Osteoblast (primary cell): ENCODE measurements at regions not wholly inside any gene's neighbourhood (a gene's known extent, or its start where the extent isn't known, plus 50 kb on each side); places are given as distances from the start of the nearest gene placed in this dataset.

Source experiments
- DNase-seq: peaks from one replicate; pipeline ENCODE4 v3.0.0; 2011; ENCODE audit warnings: low spot score, mixed read lengths; ENCODE audit not compliant: insufficient read length; ENCODE audit errors: missing footprints
- H2AFZ ChIP-seq: 2 replicates; pipeline ENCODE4 v1.6.0; 2011; ENCODE audit warnings: mild to moderate bottlenecking, low read length
- H3K27ac ChIP-seq: 2 replicates; pipeline ENCODE4 v1.5.1; 2011; ENCODE audit warnings: mild to moderate bottlenecking, low read depth, low read length, moderate library complexity
- H3K27me3 ChIP-seq: 2 replicates; pipeline ENCODE4 v1.6.0; 2012; ENCODE audit warnings: mild to moderate bottlenecking, control low read depth, inconsistent platforms, low read length, moderate library complexity; ENCODE audit not compliant: insufficient read depth
- H3K36me3 ChIP-seq: 2 replicates; pipeline ENCODE4 v1.5.1; 2011; ENCODE audit warnings: mild to moderate bottlenecking, low read length, control low read depth, moderate library complexity; ENCODE audit not compliant: insufficient read depth
- H3K4me1 ChIP-seq: 2 replicates; pipeline ENCODE4 v1.5.1; 2011; ENCODE audit warnings: mild to moderate bottlenecking, low read length, control low read depth, moderate library complexity; ENCODE audit not compliant: insufficient read depth
- H3K4me2 ChIP-seq: 2 replicates; pipeline ENCODE4 v1.6.0; 2011; ENCODE audit warnings: mild to moderate bottlenecking, low read length; ENCODE audit not compliant: insufficient read depth
- H3K4me3 ChIP-seq: fragments of 200-600 bp; sonication (generic); 3 replicates; pipeline ENCODE4 v1.5.1; 2012; ENCODE audit warnings: mild to moderate bottlenecking, low read length, inconsistent platforms; ENCODE audit not compliant: insufficient read depth
- H3K79me2 ChIP-seq: 2 replicates; pipeline ENCODE4 v1.6.0; 2012; ENCODE audit warnings: mild to moderate bottlenecking, low read length, control low read depth, inconsistent platforms; ENCODE audit not compliant: insufficient read depth
- H3K9me3 ChIP-seq: 2 replicates; pipeline ENCODE4 v1.5.1; 2011; ENCODE audit warnings: low read depth, low read length, control low read depth
- H4K20me1 ChIP-seq: 2 replicates; pipeline ENCODE4 v1.6.0; 2012; ENCODE audit warnings: mild to moderate bottlenecking, low read length, control low read depth; ENCODE audit not compliant: insufficient read depth
- CTCF ChIP-seq: IDR thresholded peaks from 2 replicates; pipeline ENCODE4 v1.5.1; 2011; ENCODE audit warnings: mild to moderate bottlenecking, low read depth, low read length, moderate library complexity; ENCODE audit errors: extremely low read depth

- Histone ChIP-seq H3K9me3 (no peaks in the 10 kb centered on the region), H3K4me1 (no peaks in the 10 kb centered on the region), H3K79me2 (no peaks in the 10 kb centered on the region), H3K36me3 (no peaks in the 10 kb centered on the region), H4K20me1 (no peaks in the 10 kb centered on the region), H3K4me2 (no peak overlapping the region), H3K4me3 (no peak overlapping the region), H3K27ac (no peak overlapping the region), H2AFZ (no peak overlapping the region), H3K27me3 (no peaks in the 10 kb centered on the region)
- no peak for DNase-seq
- TF ChIP-seq CTCF = no peak
These were observed 57.1 kb upstream of the MAMLD1 start for GRCh38 chrX:150306002-150306401.

GRCh38 chrX:150308041-150308440 lies 55.1 kb upstream of the MAMLD1 start:
- Histone ChIP-seq H3K79me2 (no peaks in the 10 kb centered on the region), H3K27ac (no peak overlapping the region), H3K4me1 (no peaks in the 10 kb centered on the region), H3K4me3 (no peak overlapping the region), H4K20me1 (no peaks in the 10 kb centered on the region), H3K4me2 (no peak overlapping the region), H2AFZ (no peak overlapping the region), H3K9me3 (no peaks in the 10 kb centered on the region), H3K36me3 (no peaks in the 10 kb centered on the region), H3K27me3 (no peaks in the 10 kb centered on the region)
- DNase-seq = no peak
- no peak for TF ChIP-seq CTCF

GRCh38 chrX:150308532-150309157 lies 54.5 kb upstream of the MAMLD1 start:
- no peaks in the 10 kb centered on the region for H3K9me3 ChIP-seq
- H3K4me3 ChIP-seq = no peak overlapping the region
- TF ChIP-seq CTCF = no peak
- H2AFZ ChIP-seq = no peak overlapping the region
- no peaks in the 10 kb centered on the region for H3K79me2 ChIP-seq
- H3K4me1 ChIP-seq = no peaks in the 10 kb centered on the region
- no peak overlapping the region for H3K27ac ChIP-seq
- no peaks in the 10 kb centered on the region for H3K36me3 ChIP-seq
- H3K27me3 ChIP-seq = no peaks in the 10 kb centered on the region
- H4K20me1 ChIP-seq = no peaks in the 10 kb centered on the region
- no peak overlapping the region for H3K4me2 ChIP-seq
- no peak for DNase-seq

GRCh38 chrX:150310417-150310816 lies 52.7 kb upstream of the MAMLD1 start:
- Histone ChIP-seq H3K27ac (no peak overlapping the region), H3K4me2 (no peak overlapping the region), H3K36me3 (no peaks in the 10 kb centered on the region), H4K20me1 (no peaks in the 10 kb centered on the region), H3K4me3 (no peak overlapping the region), H3K4me1 (no peaks in the 10 kb centered on the region), H3K79me2 (no peaks in the 10 kb centered on the region), H3K27me3 (no peaks in the 10 kb centered on the region), H2AFZ (no peak overlapping the region), H3K9me3 (no peaks in the 10 kb centered on the region)
- TF ChIP-seq CTCF = no peak
- no peak for DNase-seq
